Activated CD8-positive, alpha-beta memory T cell treated with anti-CD3 and anti-CD28 coated beads, Interleukin-2, amount 10 ng/mL, durations not matched to agents 7 days and 5 days (primary cell): ENCODE measurements at regions not wholly inside any gene's neighbourhood (a gene's known extent, or its start where the extent isn't known, plus 50 kb on each side); places are given as distances from the start of the nearest gene placed in this dataset.
"Not testable (repeated sequence)": the region's sequence is repeated elsewhere in the genome, so short reads cannot be mapped to it uniquely, and the experiment has no call there.

Experiments used
- ATAC-seq: fragments of 150-1000 bp; cut with Tn5 transposase; one replicate; pipeline ENCODE4 v1.10.0; 2021; ENCODE audit warnings: moderate library complexity
- CTCF ChIA-PET: fragments of 350-600 bp; sonication (Branson Sonifier 250); formaldehyde crosslinking; loops from one replicate; lab custom pipeline; 2021; ENCODE audit warnings: antibody characterized with exemption; lab: Charles Lee
- DNase-seq: peaks from one replicate; pipeline ENCODE4 v3.0.0-alpha.2; 2020
- H3K27ac Mint-ChIP-seq: one replicate; pipeline ENCODE4 v1.8.0; 2021; ENCODE audit warnings: mild to moderate bottlenecking, mixed read lengths
- H3K27me3 Mint-ChIP-seq: one replicate; pipeline ENCODE4 v1.8.0; 2021; ENCODE audit warnings: mixed read lengths
- H3K36me3 Mint-ChIP-seq: one replicate; pipeline ENCODE4 v1.8.0; 2021; ENCODE audit warnings: mild to moderate bottlenecking, mixed read lengths
- H3K4me1 Mint-ChIP-seq: one replicate; pipeline ENCODE4 v1.8.0; 2021; ENCODE audit warnings: mixed read lengths
- H3K4me3 Mint-ChIP-seq: one replicate; pipeline ENCODE4 v1.8.0; 2021; ENCODE audit warnings: mild to moderate bottlenecking, moderate library complexity, mixed read lengths
- H3K9me3 Mint-ChIP-seq: one replicate; pipeline ENCODE4 v1.8.0; 2022; ENCODE audit warnings: low read depth, mixed read lengths

DNA sequence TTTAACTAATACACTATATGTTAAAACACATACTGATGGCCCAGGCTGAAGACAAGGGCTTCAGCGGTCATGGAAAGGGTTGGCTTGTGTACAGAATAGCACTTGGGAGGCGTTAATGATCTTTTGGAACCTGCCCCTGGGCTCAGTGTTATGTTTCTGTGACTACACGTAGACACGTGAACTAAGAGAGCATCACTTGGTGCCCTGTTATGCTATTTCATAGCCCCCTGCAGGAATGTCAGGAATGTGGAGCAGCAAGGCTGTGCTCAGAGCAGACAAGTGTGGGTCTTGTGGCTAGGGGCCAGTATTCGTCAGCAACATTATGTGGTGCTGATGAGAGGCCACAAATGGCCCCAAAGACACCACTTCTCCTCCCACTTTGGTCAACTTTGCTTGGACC is 132.4 kb downstream of the MAP3K21 start:
- no peak for ATAC-seq
- no peaks in the 10 kb centered on the region for H3K9me3 Mint-ChIP-seq
- H3K4me3 Mint-ChIP-seq: no peak overlapping the region
- H3K27me3 Mint-ChIP-seq: peaks cover 14% of the 10 kb centered on the region
- H3K36me3 Mint-ChIP-seq: no peaks in the 10 kb centered on the region
- CTCF ChIA-PET: no interaction called here
- no peaks in the 10 kb centered on the region for H3K4me1 Mint-ChIP-seq
- H3K27ac Mint-ChIP-seq: no peak overlapping the region
- DNase-seq: no peak

DNA sequence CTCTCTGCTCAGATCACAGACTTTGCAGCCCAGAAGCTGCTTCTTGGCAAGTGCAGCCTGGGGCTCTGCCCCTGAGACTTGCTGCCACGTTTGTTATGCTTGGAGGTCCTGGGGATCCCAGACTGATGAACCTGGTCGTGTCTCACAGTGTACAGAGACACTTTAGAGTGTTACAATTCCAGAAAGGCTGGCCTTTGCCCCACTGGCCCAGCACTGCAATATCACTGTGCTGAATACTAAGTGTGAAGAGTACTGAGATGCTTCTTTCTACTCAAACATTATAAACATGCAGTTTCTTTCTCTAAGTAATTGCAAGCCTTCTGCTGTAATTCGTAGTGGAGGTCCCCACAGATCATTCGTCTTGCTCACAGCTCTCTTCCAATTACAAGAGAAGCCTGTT is 133.2 kb downstream of the MAP3K21 start:
- ATAC-seq (no peak), DNase-seq (no peak)
- no peaks in the 10 kb centered on the region for H3K9me3 Mint-ChIP-seq
- H3K27me3 Mint-ChIP-seq: peaks cover 10% of the 10 kb centered on the region
- H3K36me3 Mint-ChIP-seq: no peaks in the 10 kb centered on the region
- no peak overlapping the region for H3K4me3 Mint-ChIP-seq
- no peaks in the 10 kb centered on the region for H3K4me1 Mint-ChIP-seq
- H3K27ac Mint-ChIP-seq: no peak overlapping the region
- CTCF ChIA-PET: no interaction called here

DNA sequence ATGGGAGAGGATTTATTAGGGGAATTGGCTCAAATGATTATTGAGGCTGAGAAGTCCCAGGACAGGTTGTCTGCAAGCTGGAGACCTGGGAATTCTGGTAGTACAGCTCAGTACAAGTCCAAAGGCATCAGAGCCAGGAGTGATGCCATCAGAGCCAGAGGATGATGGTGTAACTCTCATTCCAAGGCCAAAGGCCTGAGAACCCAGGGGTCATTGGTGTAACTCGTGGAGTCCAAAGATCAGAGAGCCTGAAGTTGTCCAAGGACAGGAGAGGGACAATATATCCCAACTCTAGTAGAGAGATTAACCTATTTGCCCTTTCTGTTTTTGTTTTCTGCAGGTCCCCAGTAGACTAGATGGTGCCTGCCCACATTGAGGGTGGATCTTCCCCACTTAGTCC is 134.3 kb downstream of the MAP3K21 start:
- H3K4me3 Mint-ChIP-seq: no peak overlapping the region
- no peak overlapping the region for H3K27ac Mint-ChIP-seq
- H3K27me3 Mint-ChIP-seq: peaks cover 6% of the 10 kb centered on the region
- no peaks in the 10 kb centered on the region for H3K36me3 Mint-ChIP-seq
- H3K9me3 Mint-ChIP-seq: no peaks in the 10 kb centered on the region
- H3K4me1 Mint-ChIP-seq: no peaks in the 10 kb centered on the region
- CTCF ChIA-PET: no interaction called here
- DNase-seq (no peak), ATAC-seq (no peak)

DNA sequence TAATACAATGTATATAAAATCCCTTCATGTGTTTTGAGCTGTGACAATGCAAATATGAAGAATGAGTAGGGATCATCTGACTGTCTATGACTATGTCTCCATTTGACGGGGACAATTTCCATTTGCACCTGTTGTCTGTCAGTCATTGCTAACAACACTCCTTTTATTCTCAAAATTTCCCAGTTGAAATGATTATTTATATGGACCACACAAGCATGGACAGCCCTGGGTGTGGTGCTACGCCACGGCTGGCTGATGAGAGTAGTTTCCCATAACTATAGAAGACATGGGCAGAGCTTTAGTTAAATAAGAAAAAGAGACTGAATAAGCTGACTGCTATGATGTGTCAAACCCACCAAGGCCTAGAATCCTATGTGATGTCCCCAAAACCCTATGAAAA is 135.8 kb downstream of the MAP3K21 start:
- Mint-ChIP-seq H3K9me3 (no peaks in the 10 kb centered on the region), H3K4me1 (no peaks in the 10 kb centered on the region), H3K36me3 (no peaks in the 10 kb centered on the region), H3K4me3 (no peak overlapping the region), H3K27ac (no peak overlapping the region), H3K27me3 (peaks cover 3% of the 10 kb centered on the region)
- CTCF ChIA-PET: no interaction called here
- no peak for DNase-seq
- no peak for ATAC-seq

DNA sequence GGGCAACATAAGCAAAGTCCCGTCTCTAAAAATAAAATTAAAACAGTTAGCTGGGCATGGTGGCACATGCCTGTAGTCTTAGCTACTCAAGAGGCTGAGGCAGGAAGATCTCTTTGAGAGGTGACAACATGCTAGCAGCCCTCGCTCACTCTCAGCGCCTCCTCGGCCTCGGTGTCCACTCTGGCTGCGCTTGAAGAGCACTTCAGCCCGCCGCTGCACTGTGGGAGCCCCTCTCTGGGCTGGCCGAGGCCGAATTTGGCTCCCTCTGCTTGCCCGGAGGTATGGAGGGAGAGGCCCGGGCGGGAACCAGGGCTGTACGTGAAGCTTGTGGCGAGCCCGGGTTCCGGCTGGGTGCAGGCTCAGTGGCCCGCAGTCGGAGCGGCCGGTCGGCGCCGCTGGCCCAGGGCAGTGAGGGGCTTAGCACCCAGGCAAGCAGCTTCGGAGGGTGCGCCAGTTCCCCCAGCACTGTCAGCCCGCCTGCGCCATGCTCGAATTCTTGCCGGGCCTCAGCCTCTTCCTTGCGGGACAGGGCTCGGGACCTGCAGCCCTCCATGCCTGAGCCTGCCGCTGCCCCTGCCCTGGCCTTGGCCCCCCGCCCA is 138.3 kb downstream of the MAP3K21 start:
- DNase-seq (no peak), ATAC-seq (no peak)
- no peak overlapping the region for H3K27ac Mint-ChIP-seq
- H3K9me3 Mint-ChIP-seq: no peaks in the 10 kb centered on the region
- CTCF ChIA-PET: no interaction called here
- no peak overlapping the region for H3K4me3 Mint-ChIP-seq
- no peaks in the 10 kb centered on the region for H3K4me1 Mint-ChIP-seq
- no peaks in the 10 kb centered on the region for H3K36me3 Mint-ChIP-seq
- H3K27me3 Mint-ChIP-seq: peaks cover 3% of the 10 kb centered on the region

DNA sequence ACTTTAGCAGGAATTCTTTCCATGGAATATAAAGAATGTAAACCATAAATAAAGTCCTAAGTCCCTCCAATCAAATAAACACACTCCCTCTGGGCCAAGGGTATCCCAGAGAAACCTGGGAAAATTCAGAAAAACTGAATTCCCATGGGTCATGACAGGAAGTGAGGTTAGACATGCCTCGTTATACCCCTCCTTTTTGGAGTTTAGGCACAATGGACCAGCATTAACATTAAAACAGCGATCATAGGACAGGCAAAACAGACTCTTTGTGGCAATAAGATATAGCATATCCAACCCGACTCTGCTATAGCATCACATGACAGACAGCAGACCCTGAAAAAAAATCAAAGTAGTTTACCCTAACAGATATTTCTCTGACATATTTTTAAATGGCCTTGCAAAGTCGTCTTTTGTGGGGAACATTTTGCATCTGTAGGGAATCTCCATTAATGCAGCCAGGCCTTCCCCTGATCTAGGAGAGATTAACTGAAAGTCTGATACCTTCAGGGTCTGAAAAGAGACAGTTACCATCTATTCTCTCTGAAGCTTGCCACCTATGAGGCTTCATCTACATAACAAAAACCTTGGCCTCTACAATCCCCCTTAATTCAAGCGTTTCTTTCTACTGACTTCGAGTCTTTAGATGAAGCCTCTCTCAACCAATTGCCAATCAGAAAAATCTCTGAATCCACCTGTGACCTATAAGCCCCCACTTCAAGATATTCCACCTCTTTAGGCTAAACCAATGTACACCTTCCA is 143.0 kb upstream of the KCNK1 start:
- H3K27ac Mint-ChIP-seq: no peak overlapping the region
- no peak overlapping the region for H3K4me3 Mint-ChIP-seq
- no peaks in the 10 kb centered on the region for H3K9me3 Mint-ChIP-seq
- ATAC-seq (no peak), DNase-seq (no peak)
- H3K27me3 Mint-ChIP-seq: peaks cover 10% of the 10 kb centered on the region
- no peaks in the 10 kb centered on the region for H3K36me3 Mint-ChIP-seq
- no peaks in the 10 kb centered on the region for H3K4me1 Mint-ChIP-seq
- CTCF ChIA-PET: no interaction called here

DNA sequence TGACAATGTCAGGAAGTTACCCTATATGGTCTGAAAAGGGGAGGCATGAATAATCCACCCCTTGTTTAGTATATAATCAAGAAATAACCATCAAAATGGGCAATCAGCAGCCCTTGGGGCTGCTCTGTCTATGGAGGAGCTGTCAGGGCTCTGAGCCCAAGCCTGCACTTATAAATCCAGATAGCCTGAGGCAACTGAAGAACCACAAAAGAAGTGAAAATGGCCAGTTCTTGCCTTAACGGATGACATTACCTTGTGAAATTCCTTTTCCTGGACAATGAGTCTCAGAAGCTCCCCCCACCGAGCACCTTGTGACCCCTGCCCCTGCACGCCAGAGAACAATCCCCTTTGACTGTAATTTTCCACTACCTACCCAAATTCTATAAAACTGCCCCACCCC is 142.1 kb upstream of the KCNK1 start:
- H3K9me3 Mint-ChIP-seq: not testable (repeated sequence)

DNA sequence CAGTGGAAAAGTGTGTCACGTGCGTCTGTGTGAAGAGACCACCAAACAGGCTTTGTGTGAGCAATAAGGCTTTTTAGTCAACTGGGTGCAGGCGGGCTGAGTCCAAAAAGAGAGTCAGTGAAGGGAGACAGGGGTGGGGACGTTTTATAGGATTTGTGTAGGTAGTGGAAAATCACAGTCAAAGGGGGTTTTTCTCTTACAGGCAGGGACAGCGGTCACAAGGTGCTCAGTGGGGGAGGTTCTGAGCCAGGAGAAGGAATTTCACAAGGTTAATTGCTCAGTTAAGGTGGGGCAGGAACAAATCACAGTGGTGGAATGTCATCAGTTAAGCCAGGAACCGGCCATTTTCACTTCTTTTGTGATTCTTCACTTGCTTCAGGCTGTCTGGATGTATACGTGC is 141.1 kb upstream of the KCNK1 start:
- H3K4me3 Mint-ChIP-seq, ATAC-seq, H3K4me1 Mint-ChIP-seq, H3K9me3 Mint-ChIP-seq, CTCF ChIA-PET, H3K36me3 Mint-ChIP-seq, H3K27ac Mint-ChIP-seq, DNase-seq: not testable (repeated sequence)
- H3K27me3 Mint-ChIP-seq: peaks cover 16% of the 10 kb centered on the region

More for the DNA sequence above, 142.1 kb upstream of the KCNK1 start:
- H3K27ac Mint-ChIP-seq, ATAC-seq, DNase-seq, H3K4me1 Mint-ChIP-seq, H3K4me3 Mint-ChIP-seq, CTCF ChIA-PET, H3K36me3 Mint-ChIP-seq: not testable (repeated sequence)
- H3K27me3 Mint-ChIP-seq: peaks cover 11% of the 10 kb centered on the region

DNA sequence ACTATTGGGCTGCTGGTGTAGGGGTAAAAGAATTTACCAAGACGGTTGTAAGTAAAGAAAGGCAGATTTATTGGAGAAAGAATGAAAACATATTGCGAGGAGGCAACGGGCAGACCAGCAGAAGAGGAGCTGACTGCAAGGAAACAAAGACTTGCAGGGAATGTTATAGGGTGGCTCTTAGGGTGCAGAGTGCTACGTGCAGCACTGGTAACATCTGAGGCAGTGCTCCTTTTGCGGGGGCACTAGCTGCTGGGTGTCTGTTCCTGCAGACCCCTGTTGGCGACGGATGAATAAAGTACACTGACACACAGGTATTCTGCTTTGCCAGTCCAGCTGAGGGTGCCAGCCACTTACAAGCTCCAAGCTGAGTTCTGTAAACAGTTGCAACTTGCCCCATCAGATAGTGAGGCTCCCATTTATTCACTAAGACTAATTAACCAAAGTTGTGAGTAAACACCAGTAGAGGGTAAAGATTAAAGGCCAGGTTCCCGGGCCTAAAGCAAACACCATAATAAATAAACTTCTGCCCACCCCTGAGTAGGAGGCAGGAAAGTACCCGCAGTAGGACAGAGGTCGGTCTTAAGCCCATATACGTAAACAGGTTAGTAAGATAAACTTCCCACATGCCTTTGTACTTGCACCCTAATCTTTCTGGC is 140.2 kb upstream of the KCNK1 start:
- ATAC-seq (no peak), DNase-seq (no peak)
- CTCF ChIA-PET: no interaction called here
- no peak overlapping the region for H3K27ac Mint-ChIP-seq
- no peaks in the 10 kb centered on the region for H3K9me3 Mint-ChIP-seq
- no peaks in the 10 kb centered on the region for H3K4me1 Mint-ChIP-seq
- H3K36me3 Mint-ChIP-seq: no peaks in the 10 kb centered on the region
- no peak overlapping the region for H3K4me3 Mint-ChIP-seq
- peaks cover 19% of the 10 kb centered on the region for H3K27me3 Mint-ChIP-seq

DNA sequence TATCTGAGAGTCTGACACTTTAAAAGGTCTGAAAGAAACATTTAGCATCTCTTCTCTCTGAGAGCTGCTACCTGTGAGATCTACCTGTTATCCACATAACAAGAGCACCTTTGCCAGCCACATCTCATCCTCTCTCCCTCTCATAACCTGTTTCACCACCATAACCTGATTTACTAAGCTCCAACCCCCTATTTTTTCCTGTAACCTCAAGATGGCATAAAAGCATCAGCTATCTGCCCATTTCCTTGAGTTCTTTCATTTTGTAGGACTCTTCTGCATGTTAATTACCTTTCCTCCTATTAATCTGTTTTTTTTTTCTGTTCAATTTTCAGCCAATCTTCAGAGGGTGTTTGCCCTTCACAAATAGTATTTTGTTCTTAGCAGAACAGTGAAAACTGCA is 136.5 kb upstream of the KCNK1 start:
- peaks cover 23% of the 10 kb centered on the region for H3K27me3 Mint-ChIP-seq
- peaks cover 3% of the 10 kb centered on the region for H3K4me1 Mint-ChIP-seq
- DNase-seq: no peak
- CTCF ChIA-PET: no interaction called here
- no peaks in the 10 kb centered on the region for H3K36me3 Mint-ChIP-seq
- no peak overlapping the region for H3K4me3 Mint-ChIP-seq
- H3K9me3 Mint-ChIP-seq: no peaks in the 10 kb centered on the region
- no peak for ATAC-seq
- no peak overlapping the region for H3K27ac Mint-ChIP-seq

DNA sequence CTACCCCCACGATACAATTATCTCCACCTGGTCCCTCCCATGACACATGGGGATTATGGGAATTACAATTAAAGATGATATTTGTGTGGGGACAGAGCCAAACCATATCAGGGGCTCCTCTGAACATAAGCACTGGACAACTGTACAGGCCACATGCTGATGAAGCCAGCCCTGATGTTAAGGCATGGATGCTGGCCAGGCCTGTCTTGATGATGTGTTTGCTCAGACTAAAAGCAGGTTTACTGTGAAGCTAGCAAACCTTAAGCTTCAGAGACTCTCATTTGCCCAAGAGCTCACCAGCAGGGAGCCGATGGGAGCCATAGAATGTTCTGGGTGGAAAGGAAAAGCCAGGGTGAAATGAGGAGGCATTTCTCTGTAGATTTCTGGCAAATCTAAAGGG is 135.3 kb upstream of the KCNK1 start:
- peaks cover 3% of the 10 kb centered on the region for H3K4me1 Mint-ChIP-seq
- CTCF ChIA-PET: interaction anchor here (1.0 kb wide), 1 partner anchor 313 kb away, joined by 3 read pairs; no protein-coding TSS in a partner anchor
- peaks cover 22% of the 10 kb centered on the region for H3K27me3 Mint-ChIP-seq
- no peaks in the 10 kb centered on the region for H3K9me3 Mint-ChIP-seq
- H3K36me3 Mint-ChIP-seq: no peaks in the 10 kb centered on the region
- DNase-seq: no peak
- no peak overlapping the region for H3K27ac Mint-ChIP-seq
- ATAC-seq: no peak
- H3K4me3 Mint-ChIP-seq: no peak overlapping the region

DNA sequence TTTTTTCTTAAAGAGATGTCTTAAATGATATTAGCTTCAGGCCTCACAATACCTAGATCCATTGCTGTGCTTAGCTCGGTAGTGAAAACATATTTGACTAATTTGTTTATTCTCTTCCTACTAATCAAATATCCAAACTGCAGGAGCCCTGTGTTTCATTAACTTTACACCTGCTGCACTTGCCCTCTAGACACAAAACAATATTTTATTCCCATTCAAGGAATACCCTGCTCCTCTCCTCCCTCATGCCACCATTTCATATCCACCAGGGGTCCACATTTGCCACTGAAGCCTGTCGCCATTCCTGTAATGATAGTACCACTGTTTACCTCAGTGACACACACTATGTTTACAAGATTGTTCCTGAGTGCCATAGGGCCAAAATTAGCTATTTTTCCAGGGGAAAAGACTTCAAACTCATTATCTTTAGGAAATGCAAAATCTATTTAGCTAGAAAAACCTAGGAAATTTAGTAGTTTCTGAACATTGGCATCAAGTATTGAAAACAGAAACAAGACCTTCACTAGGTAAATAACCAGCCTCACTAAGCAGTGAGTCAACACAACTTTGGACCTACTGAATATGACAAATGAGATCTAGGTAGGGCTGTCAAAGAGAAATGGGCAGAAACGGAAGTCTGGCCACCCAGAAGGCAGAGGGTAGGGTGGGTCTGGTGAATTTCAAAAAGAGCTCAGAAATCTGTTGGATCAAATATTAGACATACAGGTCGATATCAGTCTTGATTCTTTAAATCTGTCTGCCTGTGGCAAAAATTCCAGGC is 134.6 kb upstream of the KCNK1 start:
- H3K4me1 Mint-ChIP-seq: peaks cover 3% of the 10 kb centered on the region
- H3K27me3 Mint-ChIP-seq: peaks cover 24% of the 10 kb centered on the region
- H3K9me3 Mint-ChIP-seq: no peaks in the 10 kb centered on the region
- H3K27ac Mint-ChIP-seq: no peak overlapping the region
- no peak for ATAC-seq
- H3K36me3 Mint-ChIP-seq: no peaks in the 10 kb centered on the region
- no peak overlapping the region for H3K4me3 Mint-ChIP-seq
- DNase-seq: no peak
- CTCF ChIA-PET: interaction anchor here (1.0 kb wide), 1 partner anchor 312 kb away, joined by 3 read pairs; no protein-coding TSS in a partner anchor

DNA sequence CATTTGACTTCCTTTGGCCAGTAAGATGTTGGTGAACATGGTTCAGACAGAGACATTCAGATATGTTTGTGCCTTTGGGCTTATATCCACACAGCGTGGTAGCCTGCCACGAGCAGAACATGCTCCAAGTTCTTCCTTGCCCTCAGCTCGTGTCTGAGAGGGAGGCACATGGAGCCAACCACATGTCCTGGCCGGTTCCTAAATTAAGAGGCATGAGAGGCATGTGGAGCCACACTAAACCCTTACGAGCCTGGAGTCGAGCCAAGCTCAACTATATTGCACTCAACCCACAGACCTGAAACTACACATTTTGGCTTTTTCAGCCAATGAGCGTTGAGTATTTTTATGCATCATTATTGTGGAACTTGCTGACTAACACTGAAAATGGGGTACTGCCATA is 133.7 kb upstream of the KCNK1 start:
- H3K4me3 Mint-ChIP-seq: no peak overlapping the region
- DNase-seq (no peak), ATAC-seq (no peak)
- no peaks in the 10 kb centered on the region for H3K36me3 Mint-ChIP-seq
- H3K27ac Mint-ChIP-seq: no peak overlapping the region
- CTCF ChIA-PET: no interaction called here
- peaks cover 24% of the 10 kb centered on the region for H3K27me3 Mint-ChIP-seq
- H3K9me3 Mint-ChIP-seq: no peaks in the 10 kb centered on the region
- H3K4me1 Mint-ChIP-seq: peaks cover 3% of the 10 kb centered on the region
